Neutrophil (primary cell): ENCODE measurements at regions not wholly inside any gene's neighbourhood (a gene's known extent, or its start where the extent isn't known, plus 50 kb on each side); places are given as distances from the start of the nearest gene placed in this dataset.

Experiments
- H3K27ac ChIP-seq: fragments of 200-600 bp; sonication (generic); 2 replicates; pipeline ENCODE4 v1.5.1; 2016; ENCODE audit warnings: mild to moderate bottlenecking, moderate library complexity
- H3K27me3 ChIP-seq: fragments of 200-600 bp; sonication (generic); 2 replicates; pipeline ENCODE4 v1.6.0; 2016; ENCODE audit warnings: mild to moderate bottlenecking
- H3K36me3 ChIP-seq: fragments of 200-600 bp; sonication (generic); 2 replicates; pipeline ENCODE4 v1.5.1; 2017
- H3K4me1 ChIP-seq, 2 experiments: fragments of 200-600 bp in 1 of 2; sonication (generic) in 1 of 2; 1 replicate in 1 of 2; 2 replicates in 1 of 2; pipeline versions ENCODE4 v1.5.1 to v1.6.1; 2013 to 2016; ENCODE audit warnings: low read depth in 1 of 2, low read length in 1 of 2, mild to moderate bottlenecking in 1 of 2, moderate library complexity in 1 of 2; ENCODE audit not compliant: control insufficient read depth in 1 of 2, insufficient read depth in 1 of 2
- H3K4me3 ChIP-seq, 2 experiments: fragments of 200-600 bp in 1 of 2; sonication (generic) in 1 of 2; 1 replicate in 1 of 2; 2 replicates in 1 of 2; pipeline ENCODE4 v1.5.1; 2013 to 2016; ENCODE audit warnings: low read depth in 1 of 2, low read length in 1 of 2, mild to moderate bottlenecking in 1 of 2, moderate library complexity in 1 of 2
- H3K9me3 ChIP-seq: fragments of 200-600 bp; sonication (generic); 2 replicates; pipeline ENCODE4 v1.5.1; 2016
- CTCF ChIP-seq: fragments of 200-600 bp; sonication (generic); IDR thresholded peaks from 2 replicates; pipeline ENCODE4 v1.5.1; 2016; ENCODE audit warnings: antibody characterized with exemption

- Histone ChIP-seq H3K36me3 (no peaks in the 10 kb centered on the region), H3K9me3 (no peaks in the 10 kb centered on the region), H3K27ac (peak overlapping the region; percentile 98), H3K4me1 (peaks cover 23 to 26% of the 10 kb centered on the region in 2 experiments), H3K4me3 (peak overlapping the region; percentile 80 to 86), H3K27me3 (no peaks in the 10 kb centered on the region)
- TF ChIP-seq CTCF: no peak
Measured at GRCh38 chr1:244970236-244970743, 105.9 kb upstream of the HNRNPU start.

- Histone ChIP-seq H3K27me3 (no peaks in the 10 kb centered on the region), H3K4me3 (peak overlapping the region; percentile 80 to 86)
- no peak for TF ChIP-seq CTCF
Measured at GRCh38 chr1:244969355-244970235, 105.3 kb upstream of the HNRNPU start.

GRCh38 chr1:244968881-244969280, 104.5 kb upstream of the HNRNPU start:
- Histone ChIP-seq H3K4me3 (no peak overlapping the region), H3K9me3 (no peaks in the 10 kb centered on the region)

More at GRCh38 chr1:244969355-244970235, 105.3 kb upstream of the HNRNPU start:
- Histone ChIP-seq H3K4me1 (peaks cover 25 to 27% of the 10 kb centered on the region in 2 experiments), H3K36me3 (no peaks in the 10 kb centered on the region), H3K27ac (peak overlapping the region; percentile 98), H3K9me3 (no peaks in the 10 kb centered on the region)

GRCh38 chr1:244968471-244968871, 104.1 kb upstream of the HNRNPU start:
- Histone ChIP-seq H3K4me1 (peaks cover 27 to 30% of the 10 kb centered on the region in 2 experiments), H3K27ac (no peak overlapping the region), H3K4me3 (no peak overlapping the region), H3K9me3 (no peaks in the 10 kb centered on the region), H3K27me3 (no peaks in the 10 kb centered on the region), H3K36me3 (no peaks in the 10 kb centered on the region)
- no peak for TF ChIP-seq CTCF

More at GRCh38 chr1:244968881-244969280, 104.5 kb upstream of the HNRNPU start:
- no peak for TF ChIP-seq CTCF
- Histone ChIP-seq H3K27ac (no peak overlapping the region), H3K4me1 (peaks cover 27 to 30% of the 10 kb centered on the region in 2 experiments), H3K36me3 (no peaks in the 10 kb centered on the region), H3K27me3 (no peaks in the 10 kb centered on the region)

- Histone ChIP-seq H3K27ac (no peak overlapping the region), H3K36me3 (no peaks in the 10 kb centered on the region), H3K9me3 (no peaks in the 10 kb centered on the region), H3K4me1 (peaks cover 26 to 28% of the 10 kb centered on the region in 2 experiments), H3K27me3 (no peaks in the 10 kb centered on the region), H3K4me3 (no peak overlapping the region)
- TF ChIP-seq CTCF: no peak
Measured at GRCh38 chr1:244967159-244967558, 102.8 kb upstream of the HNRNPU start.
